GM23338 (cell line): ENCODE measurements at regions not wholly inside any gene's neighbourhood (a gene's known extent, or its start where the extent isn't known, plus 50 kb on each side); places are given as distances from the start of the nearest gene placed in this dataset.

ENCODE experiments used
- ATAC-seq: fragments of 200-7000 bp; cut with Tn5 transposase; 3 replicates; pipeline ENCODE4 v1.9.1; 2020
- DNase-seq: peaks from one replicate; pipeline ENCODE4 v3.0.0-alpha.2; 2015; ENCODE audit warnings: low spot score
- H2AFZ ChIP-seq: fragments of 200-600 bp; sonication (generic); 2 replicates; pipeline ENCODE4 v1.8.0; 2016; ENCODE audit warnings: antibody characterized with exemption, mild to moderate bottlenecking, moderate library complexity
- H3F3A ChIP-seq: fragments of 200-600 bp; sonication (generic); replicated peaks from 2 replicates; pipeline ENCODE4 v1.8.0; 2017; ENCODE audit warnings: antibody characterized with exemption, mixed run types, low read depth
- H3K27ac ChIP-seq: fragments of 200-600 bp; sonication (generic); 2 replicates; pipeline ENCODE4 v1.6.1; 2016; ENCODE audit warnings: low read depth
- H3K27me3 ChIP-seq: fragments of 200-600 bp; sonication (generic); 2 replicates; pipeline ENCODE4 v1.8.0; 2016; ENCODE audit warnings: mild to moderate bottlenecking, mixed run types, moderate library complexity; ENCODE audit not compliant: insufficient read depth
- H3K36me3 ChIP-seq: fragments of 200-600 bp; sonication (generic); 2 replicates; pipeline ENCODE4 v1.8.0; 2016; ENCODE audit warnings: mild to moderate bottlenecking; ENCODE audit not compliant: insufficient read depth
- H3K4me1 ChIP-seq: fragments of 200-600 bp; sonication (generic); 2 replicates; pipeline ENCODE4 v1.8.0; 2016; ENCODE audit warnings: mild to moderate bottlenecking, moderate library complexity; ENCODE audit not compliant: insufficient read depth
- H3K4me2 ChIP-seq: fragments of 200-600 bp; sonication (generic); 2 replicates; pipeline ENCODE4 v1.7.1; 2017; ENCODE audit warnings: mixed run types
- H3K4me3 ChIP-seq: fragments of 200-600 bp; sonication (generic); 2 replicates; pipeline ENCODE4 v1.6.1; 2016; ENCODE audit warnings: mixed run types
- H3K79me2 ChIP-seq: fragments of 200-600 bp; sonication (generic); replicated peaks from 2 replicates; pipeline ENCODE4 v1.8.0; 2017; ENCODE audit warnings: mild to moderate bottlenecking; ENCODE audit not compliant: insufficient read depth
- H3K9me2 ChIP-seq: fragments of 200-600 bp; sonication (generic); 2 replicates; pipeline ENCODE4 v1.8.0; 2017; ENCODE audit not compliant: insufficient read depth
- H4K20me1 ChIP-seq: fragments of 200-600 bp; sonication (generic); replicated peaks from 2 replicates; pipeline ENCODE4 v1.8.0; 2017; ENCODE audit warnings: mild to moderate bottlenecking; ENCODE audit not compliant: insufficient read depth
- H3K27ac Mint-ChIP-seq: 2 replicates; pipeline ENCODE4 v1.8.0; 2020; ENCODE audit warnings: inconsistent platforms, mild to moderate bottlenecking, moderate library complexity, mixed read lengths
- H3K27me3 Mint-ChIP-seq: 3 replicates; pipeline ENCODE4 v1.8.0; 2022; ENCODE audit warnings: low read depth, mild to moderate bottlenecking, moderate library complexity, mixed read lengths, inconsistent platforms; ENCODE audit not compliant: insufficient read depth, poor library complexity
- H3K36me3 Mint-ChIP-seq: 3 replicates; pipeline ENCODE4 v1.8.0; 2021; ENCODE audit warnings: low read depth, mild to moderate bottlenecking, inconsistent platforms, moderate library complexity, mixed read lengths
- H3K4me1 Mint-ChIP-seq: 3 replicates; pipeline ENCODE4 v1.8.0; 2020; ENCODE audit warnings: mild to moderate bottlenecking, inconsistent platforms, mixed read lengths
- H3K4me3 Mint-ChIP-seq: 3 replicates; pipeline ENCODE4 v1.8.0; 2021; ENCODE audit warnings: moderate library complexity, mild to moderate bottlenecking, inconsistent platforms, mixed read lengths
- H3K9me3 Mint-ChIP-seq: 3 replicates; pipeline ENCODE4 v1.8.0; 2020; ENCODE audit warnings: moderate library complexity, mild to moderate bottlenecking, inconsistent platforms, mixed read lengths
- CREB1 ChIP-seq: fragments of 250-450 bp; sonication (Bioruptor Pico); IDR thresholded peaks from 2 replicates; pipeline ENCODE4 v1.5.0; 2020; ENCODE audit warnings: low read depth, mild to moderate bottlenecking, moderate library complexity
- CTCF ChIP-seq, 2 experiments: fragments of 200-600 bp in 1 of 2; sonication (generic) in 1 of 2; conservative IDR thresholded peaks; 2 replicates each; pipeline versions ENCODE4 v1.5.1 to v1.6.1; 2016 to 2017; ENCODE audit warnings: antibody characterized with exemption in 2 of 2, low read depth in 2 of 2, mild to moderate bottlenecking in 2 of 2, moderate library complexity in 1 of 2
- ETS1 ChIP-seq: IDR thresholded peaks from 2 replicates; pipeline ENCODE4 v1.6.1; 2016; ENCODE audit warnings: antibody characterized with exemption
- EZH2 ChIP-seq: fragments of 200-600 bp; sonication (generic); IDR thresholded peaks from one replicate; pipeline ENCODE4 v1.8.0; 2017; ENCODE audit warnings: antibody characterized with exemption, mild to moderate bottlenecking, low read depth; ENCODE audit not compliant: unreplicated experiment
- EZH2phosphoT487 ChIP-seq: fragments of 200-600 bp; sonication (generic); IDR thresholded peaks from one replicate; pipeline ENCODE4 v1.8.1; 2018; ENCODE audit warnings: antibody characterized with exemption; ENCODE audit not compliant: unreplicated experiment
- JUNB ChIP-seq: IDR thresholded peaks from one replicate; pipeline ENCODE4 v1.6.1; 2016; ENCODE audit warnings: antibody characterized with exemption; ENCODE audit not compliant: unreplicated experiment
- NANOG ChIP-seq: IDR thresholded peaks from 2 replicates; pipeline ENCODE4 v1.6.1; 2016; ENCODE audit warnings: antibody characterized with exemption, borderline replicate concordance
- POLR2AphosphoS5 ChIP-seq: IDR thresholded peaks from 2 replicates; pipeline ENCODE4 v1.6.1; 2016; ENCODE audit warnings: antibody characterized with exemption, low read depth
- REST ChIP-seq: IDR thresholded peaks from one replicate; pipeline ENCODE4 v1.6.1; 2018; ENCODE audit warnings: antibody characterized with exemption; ENCODE audit not compliant: unreplicated experiment
- STAT1 ChIP-seq: IDR thresholded peaks from one replicate; pipeline ENCODE4 v1.6.1; 2016; ENCODE audit warnings: antibody characterized with exemption; ENCODE audit not compliant: unreplicated experiment
- ZNF114 ChIP-seq: fragments of 250-450 bp; sonication (Bioruptor Pico); IDR thresholded peaks from 2 replicates; pipeline ENCODE4 v1.5.0; 2020; ENCODE audit warnings: mild to moderate bottlenecking, moderate library complexity
- ZNF331 ChIP-seq: fragments of 250-450 bp; sonication (Bioruptor Pico); IDR thresholded peaks from 2 replicates; pipeline ENCODE4 v1.5.0; 2020; ENCODE audit warnings: low read depth, mild to moderate bottlenecking, moderate library complexity
- ZNF462 ChIP-seq: fragments of 250-450 bp; sonication (Bioruptor Pico); IDR thresholded peaks from 2 replicates; pipeline ENCODE4 v1.5.0; 2020; ENCODE audit warnings: mild to moderate bottlenecking, moderate library complexity

- H3K4me1 Mint-ChIP-seq: peaks cover 7% of the 10 kb centered on the region; the same call in 2 of the 3 replicates
- H3F3A ChIP-seq: no peaks in the 10 kb centered on the region
- DNase-seq (no peak), ATAC-seq (no peak)
- no peaks in the 10 kb centered on the region for H3K27me3 Mint-ChIP-seq
- no peaks in the 10 kb centered on the region for H3K27me3 ChIP-seq
- TF ChIP-seq NANOG (no peak), ZNF462 (no peak), STAT1 (no peak), ZNF331 (no peak), ETS1 (no peak), JUNB (no peak), ZNF114 (CRISPR knock-in tag) (no peak), POLR2AphosphoS5 (no peak), REST (no peak), CREB1 (CRISPR knock-in tag) (no peak), EZH2 (no peak), CTCF (conservative IDR thresholded peaks at IDR 0.05; ENCODE audit: low read depth in 2 of 2) (no peak), EZH2phosphoT487 (no peak)
- no peaks in the 10 kb centered on the region for H3K9me3 Mint-ChIP-seq
- 0 out of 2 replicates have a peak, but pooled peaks cover under 1% of the 10 kb centered on the region for H3K9me2 ChIP-seq
- H3K36me3 ChIP-seq: no peaks in the 10 kb centered on the region
- no peaks in the 10 kb centered on the region for H3K36me3 Mint-ChIP-seq
- H4K20me1 ChIP-seq: no peaks in the 10 kb centered on the region
- H3K79me2 ChIP-seq: no peaks in the 10 kb centered on the region
- peaks cover 3% of the 10 kb centered on the region; the same call in 1 of the 2 replicates for H3K4me1 ChIP-seq
- H3K27ac Mint-ChIP-seq: no peak overlapping the region
- no peak overlapping the region for H3K4me3 ChIP-seq
- H3K4me3 Mint-ChIP-seq: no peak overlapping the region
- no peak overlapping the region for H3K27ac ChIP-seq
- H2AFZ ChIP-seq: 0 out of 2 replicates have a peak overlapping the region, but pooled peaks have one; percentile 5
- H3K4me2 ChIP-seq: no peak overlapping the region
Measured at GRCh38 chr3:66692766-66693150, 191.9 kb upstream of the LRIG1 start.
